ENCODE measurements at regions not wholly inside any gene's neighbourhood (a gene's known extent, or its start where the extent isn't known, plus 50 kb on each side); places are given as distances from the start of the nearest gene placed in this dataset.

DNA sequence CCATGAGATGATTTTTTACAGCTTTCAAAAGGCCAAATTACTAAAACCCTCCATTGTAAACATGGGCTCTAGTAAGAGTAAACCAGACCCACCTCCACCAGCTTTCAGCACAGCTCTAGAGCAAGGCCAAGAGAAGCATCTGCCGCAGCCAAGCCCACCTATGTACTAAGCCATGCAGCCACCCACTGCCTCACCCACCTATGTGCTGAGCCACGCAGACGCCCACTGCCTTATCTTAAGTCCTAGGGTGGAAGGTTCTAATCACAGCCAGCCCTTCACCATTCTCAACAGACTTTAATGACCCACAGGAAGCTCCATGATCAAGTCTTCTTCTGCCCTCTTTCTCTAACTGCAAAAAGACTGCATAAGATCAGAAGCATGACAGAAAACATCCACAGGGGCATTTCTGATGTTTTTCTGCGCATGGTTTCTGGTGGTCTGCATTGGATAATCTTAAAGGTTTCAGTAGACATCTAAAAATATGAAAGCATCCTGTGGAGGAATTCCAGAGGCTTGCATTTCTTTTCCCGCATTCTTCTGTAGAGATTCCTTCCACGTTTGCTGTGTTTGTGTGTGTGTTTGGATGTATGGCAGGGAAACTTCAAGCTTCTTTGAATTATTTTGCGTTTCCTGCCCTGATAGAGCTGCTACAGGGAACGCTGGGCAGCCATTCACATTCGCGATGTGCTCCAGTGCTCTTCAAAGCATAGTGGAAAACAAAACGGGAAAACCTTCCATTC is 286.1 kb upstream of the KLF6 start:
- Histone ChIP-seq H3K4me1 (no peaks in the 10 kb centered on the region), H3K27me3 (replicated peaks; ENCODE audit: control insufficient read depth, insufficient read depth, low read length) (no peaks in the 10 kb centered on the region), H3K36me3 (ENCODE audit: control insufficient read depth, insufficient read depth, low read length) (no peaks in the 10 kb centered on the region), H3K4me3 (ENCODE audit: low read depth, low read length) (no peak overlapping the region), H3K9me3 (no peaks in the 10 kb centered on the region)
- Mint-ChIP-seq H3K27me3 (ENCODE audit: insufficient read depth, unreplicated experiment) (no peaks in the 10 kb centered on the region), H3K27ac (ENCODE audit: unreplicated experiment) (no peak overlapping the region), H3K9me3 (ENCODE audit: unreplicated experiment) (no peaks in the 10 kb centered on the region), H3K36me3 (ENCODE audit: insufficient read depth, unreplicated experiment) (no peaks in the 10 kb centered on the region), H3K4me3 (ENCODE audit: unreplicated experiment) (no peak overlapping the region), H3K4me1 (ENCODE audit: low read depth, unreplicated experiment) (no peaks in the 10 kb centered on the region)
- POLR2A ChIA-PET = no interaction called here
- CTCF ChIA-PET = no interaction called here
- no peak for DNase-seq
- TF ChIP-seq, protein P1, sequence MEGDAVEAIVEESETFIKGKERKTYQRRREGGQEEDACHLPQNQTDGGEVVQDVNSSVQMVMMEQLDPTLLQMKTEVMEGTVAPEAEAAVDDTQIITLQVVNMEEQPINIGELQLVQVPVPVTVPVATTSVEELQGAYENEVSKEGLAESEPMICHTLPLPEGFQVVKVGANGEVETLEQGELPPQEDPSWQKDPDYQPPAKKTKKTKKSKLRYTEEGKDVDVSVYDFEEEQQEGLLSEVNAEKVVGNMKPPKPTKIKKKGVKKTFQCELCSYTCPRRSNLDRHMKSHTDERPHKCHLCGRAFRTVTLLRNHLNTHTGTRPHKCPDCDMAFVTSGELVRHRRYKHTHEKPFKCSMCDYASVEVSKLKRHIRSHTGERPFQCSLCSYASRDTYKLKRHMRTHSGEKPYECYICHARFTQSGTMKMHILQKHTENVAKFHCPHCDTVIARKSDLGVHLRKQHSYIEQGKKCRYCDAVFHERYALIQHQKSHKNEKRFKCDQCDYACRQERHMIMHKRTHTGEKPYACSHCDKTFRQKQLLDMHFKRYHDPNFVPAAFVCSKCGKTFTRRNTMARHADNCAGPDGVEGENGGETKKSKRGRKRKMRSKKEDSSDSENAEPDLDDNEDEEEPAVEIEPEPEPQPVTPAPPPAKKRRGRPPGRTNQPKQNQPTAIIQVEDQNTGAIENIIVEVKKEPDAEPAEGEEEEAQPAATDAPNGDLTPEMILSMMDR (IDR thresholded peaks at IDR 0.05; ENCODE audit: insufficient read depth in 1 of 2, low read depth in 1 of 2, low read length in 1 of 2, severe bottlenecking in 1 of 2, unreplicated experiment in 1 of 2) = no peak
- intact Hi-C loops (cut with micrococcal nuclease; ENCODE audit: unreplicated experiment) = no loop called here
- no TSS peak for BruUV-seq (replicated peaks)

DNA sequence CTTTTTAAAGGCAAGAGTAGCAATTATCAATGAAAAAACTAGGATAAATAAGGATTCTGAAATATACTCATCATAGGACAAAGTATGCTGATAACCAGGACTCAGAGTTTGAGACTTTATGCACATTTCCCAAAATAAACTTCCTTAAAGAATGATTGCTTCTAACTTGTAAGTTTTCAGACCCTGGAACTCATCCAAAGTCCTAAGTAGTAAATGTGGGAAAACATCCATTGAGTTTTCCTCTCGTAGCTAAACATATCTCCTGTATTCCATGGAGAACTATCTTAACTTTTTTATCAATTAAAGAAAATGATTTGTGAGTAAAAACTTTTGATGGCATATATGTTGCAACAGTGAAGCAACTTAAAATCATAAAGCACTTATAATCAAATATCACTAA is 285.2 kb upstream of the KLF6 start:
- Histone ChIP-seq H3K27me3 (replicated peaks; ENCODE audit: control insufficient read depth, insufficient read depth, low read length) (no peaks in the 10 kb centered on the region), H3K4me3 (ENCODE audit: low read depth, low read length) (no peak overlapping the region), H3K36me3 (ENCODE audit: control insufficient read depth, insufficient read depth, low read length) (no peaks in the 10 kb centered on the region), H3K9me3 (no peaks in the 10 kb centered on the region), H3K4me1 (no peaks in the 10 kb centered on the region)
- no peaks in the 10 kb centered on the region for H3K27me3 Mint-ChIP-seq (ENCODE audit: insufficient read depth, unreplicated experiment)
- ChIA-PET CTCF (no interaction called here), POLR2A (no interaction called here)
- no TSS peak for BruUV-seq (replicated peaks)
- no peaks in the 10 kb centered on the region for H3K4me1 Mint-ChIP-seq (ENCODE audit: low read depth, unreplicated experiment)
- H3K9me3 Mint-ChIP-seq (ENCODE audit: unreplicated experiment) = no peaks in the 10 kb centered on the region
- H3K36me3 Mint-ChIP-seq (ENCODE audit: insufficient read depth, unreplicated experiment) = no peaks in the 10 kb centered on the region
- intact Hi-C loops (cut with micrococcal nuclease; ENCODE audit: unreplicated experiment) = no loop called here
- H3K4me3 Mint-ChIP-seq (ENCODE audit: unreplicated experiment) = no peak overlapping the region
- H3K27ac Mint-ChIP-seq (ENCODE audit: unreplicated experiment) = no peak overlapping the region
- DNase-seq = no peak
- TF ChIP-seq, protein P1 (IDR thresholded peaks at IDR 0.05; ENCODE audit: insufficient read depth in 1 of 2, low read depth in 1 of 2, low read length in 1 of 2, severe bottlenecking in 1 of 2, unreplicated experiment in 1 of 2) = no peak

DNA sequence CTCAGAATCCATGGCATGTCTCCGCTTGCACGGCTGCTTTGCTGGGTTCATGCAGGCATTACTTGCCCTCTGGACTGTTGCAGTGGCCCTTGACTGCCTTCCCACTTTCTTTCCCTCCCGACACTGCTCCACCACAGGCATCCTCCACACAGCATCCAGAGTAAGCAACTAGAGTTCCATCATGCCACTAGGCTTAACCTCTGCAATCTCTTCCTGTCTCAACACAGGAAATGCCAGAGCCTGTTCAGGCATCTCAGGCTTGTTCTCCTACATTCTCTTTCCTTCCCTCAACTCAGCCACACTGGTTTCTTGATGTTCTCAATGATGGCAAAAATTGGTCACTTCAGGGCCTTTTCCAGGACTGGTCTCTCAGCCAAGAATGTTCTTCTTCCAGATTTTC is 284.5 kb upstream of the KLF6 start:
- no peaks in the 10 kb centered on the region for H3K4me1 Mint-ChIP-seq (ENCODE audit: low read depth, unreplicated experiment)

More for the DNA sequence above, 284.5 kb upstream of the KLF6 start:
- no peak for DNase-seq
- Histone ChIP-seq H3K27me3 (replicated peaks; ENCODE audit: control insufficient read depth, insufficient read depth, low read length) (no peaks in the 10 kb centered on the region), H3K9me3 (no peaks in the 10 kb centered on the region), H3K36me3 (ENCODE audit: control insufficient read depth, insufficient read depth, low read length) (no peaks in the 10 kb centered on the region), H3K4me1 (no peaks in the 10 kb centered on the region), H3K4me3 (ENCODE audit: low read depth, low read length) (no peak overlapping the region)
- no peaks in the 10 kb centered on the region for H3K9me3 Mint-ChIP-seq (ENCODE audit: unreplicated experiment)
- TF ChIP-seq, protein P1 (IDR thresholded peaks at IDR 0.05; ENCODE audit: insufficient read depth in 1 of 2, low read depth in 1 of 2, low read length in 1 of 2, severe bottlenecking in 1 of 2, unreplicated experiment in 1 of 2) = no peak
- intact Hi-C loops (cut with micrococcal nuclease; ENCODE audit: unreplicated experiment) = no loop called here
- no peaks in the 10 kb centered on the region for H3K36me3 Mint-ChIP-seq (ENCODE audit: insufficient read depth, unreplicated experiment)
- no peak overlapping the region for H3K4me3 Mint-ChIP-seq (ENCODE audit: unreplicated experiment)
- no peak overlapping the region for H3K27ac Mint-ChIP-seq (ENCODE audit: unreplicated experiment)
- POLR2A ChIA-PET = no interaction called here
- BruUV-seq (replicated peaks) = no TSS peak
- CTCF ChIA-PET = no interaction called here
- no peaks in the 10 kb centered on the region for H3K27me3 Mint-ChIP-seq (ENCODE audit: insufficient read depth, unreplicated experiment)
